Hepatocyte (in vitro differentiated cells): ENCODE measurements at regions not wholly inside any gene's neighbourhood (a gene's known extent, or its start where the extent isn't known, plus 50 kb on each side); places are given as distances from the start of the nearest gene placed in this dataset.

Experiments
- DNase-seq: peaks from one replicate; pipeline ENCODE4 v3.0.0-alpha.2; 2016; ENCODE audit warnings: low spot score
- H2AFZ ChIP-seq: fragments of 200-600 bp; sonication (generic); 2 replicates; pipeline ENCODE4 v1.6.0; 2016; ENCODE audit warnings: antibody characterized with exemption, mild to moderate bottlenecking
- H3K27ac ChIP-seq: fragments of 200-600 bp; sonication (generic); 2 replicates; pipeline ENCODE4 v1.5.1; 2016; ENCODE audit warnings: mild to moderate bottlenecking
- H3K27me3 ChIP-seq: fragments of 200-600 bp; sonication (generic); 2 replicates; pipeline ENCODE4 v1.6.1; 2016
- H3K36me3 ChIP-seq: fragments of 200-600 bp; sonication (generic); replicated peaks from 2 replicates; pipeline ENCODE4 v1.5.1; 2016; ENCODE audit warnings: low read depth; ENCODE audit not compliant: insufficient read depth
- H3K4me1 ChIP-seq: fragments of 200-600 bp; sonication (generic); 2 replicates; pipeline ENCODE4 v1.5.1; 2016; ENCODE audit warnings: mild to moderate bottlenecking, moderate library complexity; ENCODE audit not compliant: insufficient read depth
- H3K4me2 ChIP-seq: fragments of 200-600 bp; sonication (generic); 2 replicates; pipeline ENCODE4 v1.6.0; 2016
- H3K4me3 ChIP-seq: fragments of 200-600 bp; sonication (generic); 2 replicates; pipeline ENCODE4 v1.5.1; 2016; ENCODE audit warnings: mild to moderate bottlenecking
- H3K79me2 ChIP-seq: fragments of 200-600 bp; sonication (generic); 2 replicates; pipeline ENCODE4 v1.6.0; 2017; ENCODE audit warnings: mild to moderate bottlenecking
- H3K9me2 ChIP-seq: fragments of 200-600 bp; sonication (generic); replicated peaks from 2 replicates; pipeline ENCODE4 v1.6.0; 2017; ENCODE audit warnings: mild to moderate bottlenecking; ENCODE audit not compliant: insufficient read depth
- H3K9me3 ChIP-seq: fragments of 200-600 bp; sonication (generic); 2 replicates; pipeline ENCODE4 v1.5.1; 2016; ENCODE audit warnings: low read depth, mild to moderate bottlenecking
- H4K20me1 ChIP-seq: fragments of 200-600 bp; sonication (generic); 2 replicates; pipeline ENCODE4 v1.6.0; 2016; ENCODE audit warnings: mild to moderate bottlenecking; ENCODE audit not compliant: insufficient read depth, poor library complexity, severe bottlenecking
- EZH2 ChIP-seq: fragments of 200-600 bp; sonication (generic); IDR thresholded peaks from 2 replicates; pipeline ENCODE4 v1.6.1; 2016; ENCODE audit warnings: antibody characterized with exemption, mild to moderate bottlenecking, borderline replicate concordance
- EZH2phosphoT487 ChIP-seq: fragments of 200-600 bp; sonication (generic); IDR thresholded peaks from one replicate; pipeline ENCODE4 v1.6.1; 2018; ENCODE audit warnings: antibody characterized with exemption, mild to moderate bottlenecking, low read depth, moderate library complexity; ENCODE audit not compliant: unreplicated experiment, severe bottlenecking
- WGBS: methylation state at CpG from one replicate; pipeline ENCODE4 v1.1.6; 2016; ENCODE audit warnings: low lambda C conversion rate; ENCODE audit errors: missing lambda C conversion rate; 5-methylcytosine and 5-hydroxymethylcytosine counted together
- TF ChIP-seq, protein P1 (sequence below): fragments of 200-600 bp; sonication (generic); IDR thresholded peaks from 2 replicates; pipeline ENCODE4 v1.5.1; 2016; ENCODE audit warnings: antibody characterized with exemption, mild to moderate bottlenecking; ENCODE audit not compliant: poor library complexity

DNA sequence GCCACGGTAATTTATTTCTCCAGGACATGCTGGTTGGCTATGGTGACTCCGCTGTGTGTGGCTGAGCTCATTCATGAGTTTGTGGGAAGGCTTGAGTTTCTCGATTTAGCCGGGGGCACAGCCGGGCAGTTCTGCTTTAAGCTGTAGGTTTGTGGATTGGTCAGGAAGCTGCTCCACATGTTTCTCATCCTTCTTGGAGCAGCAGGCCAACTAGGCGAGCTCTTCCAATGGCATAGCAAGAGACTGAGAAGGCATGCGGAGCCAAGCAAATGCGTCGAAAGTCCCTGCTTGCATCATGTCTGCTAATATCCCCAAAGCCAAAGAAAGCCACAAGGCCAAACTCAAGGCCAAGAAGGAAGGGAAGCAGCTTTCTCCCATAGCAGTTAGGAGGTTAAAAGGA, 71.6 kb upstream of the GREM2 start:
- no peaks in the 10 kb centered on the region for H3K9me3 ChIP-seq
- no peaks in the 10 kb centered on the region for H3K36me3 ChIP-seq
- H3K4me1 ChIP-seq, result no peaks in the 10 kb centered on the region
- no peak for DNase-seq
- no peak overlapping the region for H3K27ac ChIP-seq
- TF ChIP-seq, protein P1, sequence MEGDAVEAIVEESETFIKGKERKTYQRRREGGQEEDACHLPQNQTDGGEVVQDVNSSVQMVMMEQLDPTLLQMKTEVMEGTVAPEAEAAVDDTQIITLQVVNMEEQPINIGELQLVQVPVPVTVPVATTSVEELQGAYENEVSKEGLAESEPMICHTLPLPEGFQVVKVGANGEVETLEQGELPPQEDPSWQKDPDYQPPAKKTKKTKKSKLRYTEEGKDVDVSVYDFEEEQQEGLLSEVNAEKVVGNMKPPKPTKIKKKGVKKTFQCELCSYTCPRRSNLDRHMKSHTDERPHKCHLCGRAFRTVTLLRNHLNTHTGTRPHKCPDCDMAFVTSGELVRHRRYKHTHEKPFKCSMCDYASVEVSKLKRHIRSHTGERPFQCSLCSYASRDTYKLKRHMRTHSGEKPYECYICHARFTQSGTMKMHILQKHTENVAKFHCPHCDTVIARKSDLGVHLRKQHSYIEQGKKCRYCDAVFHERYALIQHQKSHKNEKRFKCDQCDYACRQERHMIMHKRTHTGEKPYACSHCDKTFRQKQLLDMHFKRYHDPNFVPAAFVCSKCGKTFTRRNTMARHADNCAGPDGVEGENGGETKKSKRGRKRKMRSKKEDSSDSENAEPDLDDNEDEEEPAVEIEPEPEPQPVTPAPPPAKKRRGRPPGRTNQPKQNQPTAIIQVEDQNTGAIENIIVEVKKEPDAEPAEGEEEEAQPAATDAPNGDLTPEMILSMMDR, result no peak
- no peak for TF ChIP-seq EZH2phosphoT487
- TF ChIP-seq EZH2, result no peak
- no peaks in the 10 kb centered on the region for H3K9me2 ChIP-seq
- H3K4me2 ChIP-seq, result no peak overlapping the region
- WGBS, result 89% methylated on average over 9 of the region's 9 CpGs
- no peak overlapping the region for H2AFZ ChIP-seq
- H4K20me1 ChIP-seq, result no peaks in the 10 kb centered on the region
- no peaks in the 10 kb centered on the region for H3K27me3 ChIP-seq
- no peak overlapping the region for H3K4me3 ChIP-seq
- H3K79me2 ChIP-seq, result no peaks in the 10 kb centered on the region

DNA sequence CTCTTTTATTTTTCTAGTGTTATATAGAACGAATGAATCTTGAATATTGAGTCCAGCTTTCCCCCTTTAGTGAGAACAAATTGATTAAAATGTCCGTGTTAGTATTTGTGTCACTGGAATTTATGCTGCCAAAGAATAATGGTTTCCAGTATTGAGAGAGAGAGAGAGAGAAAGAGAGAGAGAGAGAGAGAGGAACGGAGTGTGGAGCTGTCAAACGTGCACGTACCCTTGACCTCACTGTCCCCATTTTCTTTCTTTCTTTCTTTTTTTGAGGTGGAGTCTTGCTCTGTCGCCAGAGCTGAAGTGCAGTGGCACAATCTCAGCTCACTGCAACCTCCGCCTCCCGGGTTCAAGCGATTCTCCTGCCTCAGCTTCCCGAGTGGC, 70.9 kb upstream of the GREM2 start:
- DNase-seq, result no peak
- H3K27ac ChIP-seq, result no peak overlapping the region
- H3K4me3 ChIP-seq, result no peak overlapping the region
- no peaks in the 10 kb centered on the region for H3K4me1 ChIP-seq
- H4K20me1 ChIP-seq, result no peaks in the 10 kb centered on the region
- no peak overlapping the region for H2AFZ ChIP-seq
- no peak overlapping the region for H3K4me2 ChIP-seq
- H3K79me2 ChIP-seq, result no peaks in the 10 kb centered on the region
- H3K9me3 ChIP-seq, result no peaks in the 10 kb centered on the region
- 91% methylated on average over 10 of the region's 10 CpGs for whole genome bisulfite sequencing
- no peaks in the 10 kb centered on the region for H3K27me3 ChIP-seq
- no peaks in the 10 kb centered on the region for H3K9me2 ChIP-seq
- TF ChIP-seq EZH2phosphoT487 (no peak), EZH2 (no peak)
- TF ChIP-seq, protein P1, result no peak
- no peaks in the 10 kb centered on the region for H3K36me3 ChIP-seq

DNA sequence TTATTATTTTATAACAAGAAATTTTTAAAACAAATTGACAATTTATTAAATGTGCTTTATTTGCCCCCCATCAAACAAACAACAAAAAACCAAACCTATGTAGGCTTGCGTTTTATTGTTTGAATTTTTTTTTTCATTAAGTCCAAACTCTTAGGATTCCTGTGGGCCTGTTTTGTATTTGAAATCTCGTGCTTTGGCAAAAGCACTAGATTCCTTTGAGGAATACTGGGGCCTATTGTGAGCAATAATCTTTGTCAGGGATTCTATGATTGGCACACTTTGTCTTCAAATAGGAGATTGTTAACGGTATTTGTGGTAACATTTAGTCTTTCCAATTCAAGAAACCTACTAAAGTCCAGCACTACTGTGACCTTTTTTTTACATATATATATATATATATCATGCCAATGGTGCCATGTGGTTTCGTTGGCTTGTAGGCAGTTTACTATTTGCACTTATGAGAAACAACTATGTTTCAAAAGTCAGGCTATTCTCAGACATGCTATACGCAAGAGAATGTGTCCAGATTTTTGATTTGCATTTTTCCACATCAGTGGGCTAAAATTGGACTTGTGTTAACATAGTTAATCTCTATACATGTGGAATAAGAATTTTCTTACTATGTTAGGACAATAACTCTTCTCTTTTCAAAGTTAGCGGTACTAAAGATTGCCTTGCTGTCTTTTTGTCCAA, 70.4 kb upstream of the GREM2 start:
- no peaks in the 10 kb centered on the region for H3K4me1 ChIP-seq
- H2AFZ ChIP-seq, result no peak overlapping the region
- no peaks in the 10 kb centered on the region for H3K36me3 ChIP-seq
- H3K4me3 ChIP-seq, result no peak overlapping the region
- no peak overlapping the region for H3K4me2 ChIP-seq
- no peaks in the 10 kb centered on the region for H3K9me3 ChIP-seq
- 65% methylated on average over 6 of the region's 6 CpGs for WGBS
- H3K79me2 ChIP-seq, result no peaks in the 10 kb centered on the region
- H4K20me1 ChIP-seq, result no peaks in the 10 kb centered on the region
- no peaks in the 10 kb centered on the region for H3K27me3 ChIP-seq
- no peak overlapping the region for H3K27ac ChIP-seq
- no peaks in the 10 kb centered on the region for H3K9me2 ChIP-seq
- DNase-seq, result no peak
- TF ChIP-seq, protein P1, result no peak
- TF ChIP-seq EZH2phosphoT487 (no peak), EZH2 (no peak)
